ENCODE measurements at regions not wholly inside any gene's neighbourhood (a gene's known extent, or its start where the extent isn't known, plus 50 kb on each side); places are given as distances from the start of the nearest gene placed in this dataset.
"Not testable (repeated sequence)": the region's sequence is repeated elsewhere in the genome, so short reads cannot be mapped to it uniquely, and the experiment has no call there.

DNA sequence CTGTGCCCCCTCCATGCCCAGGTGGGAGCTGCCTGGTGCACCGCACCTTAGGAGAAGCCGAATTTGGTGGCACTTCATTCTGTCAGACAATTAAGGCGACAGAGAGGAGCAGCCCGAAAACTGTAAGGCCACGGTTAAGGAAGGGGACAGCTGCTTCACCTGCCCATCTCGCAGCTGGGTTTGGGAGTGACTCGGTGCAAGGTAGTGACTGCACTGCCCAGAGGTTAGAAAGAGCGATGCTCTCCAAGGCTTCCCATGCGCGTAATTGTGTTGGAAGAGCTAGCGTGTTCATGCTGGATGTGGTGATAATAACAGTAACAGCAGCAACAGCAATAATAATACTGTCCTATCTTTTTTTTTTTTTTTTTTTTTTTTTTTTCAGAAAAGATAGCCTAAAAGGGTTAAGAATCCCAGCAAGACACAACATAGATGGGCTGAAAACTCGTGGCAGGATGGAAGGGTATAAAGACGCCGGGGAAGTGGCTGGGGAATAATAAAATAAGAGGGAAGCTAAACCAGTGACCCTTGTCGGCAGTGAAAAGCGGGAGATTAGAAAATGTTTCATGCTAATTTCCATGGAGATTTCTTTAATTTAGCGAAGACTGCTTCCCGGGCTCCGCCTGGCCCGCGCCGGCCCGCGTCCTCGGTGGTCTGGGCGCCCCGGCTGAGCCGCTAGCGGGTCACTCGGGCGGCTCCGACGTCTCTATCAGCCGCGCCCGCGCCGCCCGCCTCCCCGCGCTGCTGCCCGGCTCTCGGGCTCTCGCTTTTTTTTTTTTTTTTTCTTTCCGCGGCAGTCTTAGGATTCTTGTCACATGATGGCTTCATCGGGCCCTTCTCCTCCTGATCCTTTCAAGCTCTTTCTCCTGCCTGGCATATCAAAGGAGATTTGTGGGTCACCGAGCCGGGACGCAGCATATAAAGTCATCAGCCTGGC, 617.1 kb downstream of the NR2F2 start:
- no peak for DNase-seq

DNA sequence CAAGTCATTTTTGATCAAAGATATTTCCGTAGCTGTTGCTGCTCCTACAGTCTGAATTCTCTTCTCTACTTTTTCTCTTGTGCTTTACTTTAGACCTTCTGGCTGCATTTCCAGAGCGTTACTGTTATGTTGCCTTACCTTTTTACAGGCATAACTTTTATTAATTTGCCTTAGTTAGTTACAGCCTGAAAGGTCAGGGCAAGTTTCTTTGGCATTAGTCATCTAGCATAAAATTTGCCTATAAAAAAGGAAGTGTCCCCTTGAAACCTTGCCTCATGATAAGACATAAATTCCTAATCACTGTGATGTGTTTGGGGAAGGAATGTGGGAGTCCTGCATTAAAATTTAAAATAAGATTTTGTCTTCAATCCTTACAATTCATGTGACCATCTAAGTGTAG, 618.5 kb downstream of the NR2F2 start:
- DNase-seq, result no peak

DNA sequence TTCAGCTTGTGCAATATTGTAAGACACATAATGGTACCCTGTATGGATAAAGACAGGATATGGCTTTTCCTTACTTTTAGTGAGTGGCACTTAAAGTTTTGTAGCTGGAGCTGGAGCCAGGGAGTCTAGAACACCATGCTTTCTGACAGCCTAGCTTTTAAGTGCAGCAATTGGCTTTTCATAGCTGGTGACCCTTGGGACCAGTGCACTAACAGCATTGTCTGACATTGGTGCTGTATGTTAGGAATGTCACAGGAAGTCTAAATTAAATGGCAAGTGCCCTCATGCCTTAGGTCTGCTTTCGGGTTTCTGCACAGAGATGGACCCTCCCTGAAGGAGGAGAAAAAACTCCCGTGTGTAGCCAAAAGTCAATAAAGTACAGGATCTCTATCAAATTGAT, 628.2 kb downstream of the NR2F2 start:
- DNase-seq, result no peak

DNA sequence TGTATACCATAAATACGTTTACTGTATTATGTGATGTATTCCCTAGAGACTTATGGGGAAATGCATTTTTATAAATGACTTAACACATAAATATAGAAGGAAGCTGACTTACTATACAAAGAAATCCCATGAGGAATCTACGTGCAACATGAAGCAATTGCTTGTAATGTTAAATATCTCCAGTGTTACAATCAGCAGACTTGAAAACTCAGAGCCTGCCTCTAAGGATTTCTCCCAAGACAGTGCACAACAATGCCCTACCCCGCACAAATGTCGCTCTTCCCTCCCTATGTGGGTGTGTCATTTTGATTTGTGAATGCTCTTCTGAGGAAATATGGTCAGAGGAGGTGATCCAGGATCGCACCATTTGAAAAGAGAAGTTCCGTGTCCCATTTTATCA, 629.0 kb downstream of the NR2F2 start:
- DNase-seq, result no peak

DNA sequence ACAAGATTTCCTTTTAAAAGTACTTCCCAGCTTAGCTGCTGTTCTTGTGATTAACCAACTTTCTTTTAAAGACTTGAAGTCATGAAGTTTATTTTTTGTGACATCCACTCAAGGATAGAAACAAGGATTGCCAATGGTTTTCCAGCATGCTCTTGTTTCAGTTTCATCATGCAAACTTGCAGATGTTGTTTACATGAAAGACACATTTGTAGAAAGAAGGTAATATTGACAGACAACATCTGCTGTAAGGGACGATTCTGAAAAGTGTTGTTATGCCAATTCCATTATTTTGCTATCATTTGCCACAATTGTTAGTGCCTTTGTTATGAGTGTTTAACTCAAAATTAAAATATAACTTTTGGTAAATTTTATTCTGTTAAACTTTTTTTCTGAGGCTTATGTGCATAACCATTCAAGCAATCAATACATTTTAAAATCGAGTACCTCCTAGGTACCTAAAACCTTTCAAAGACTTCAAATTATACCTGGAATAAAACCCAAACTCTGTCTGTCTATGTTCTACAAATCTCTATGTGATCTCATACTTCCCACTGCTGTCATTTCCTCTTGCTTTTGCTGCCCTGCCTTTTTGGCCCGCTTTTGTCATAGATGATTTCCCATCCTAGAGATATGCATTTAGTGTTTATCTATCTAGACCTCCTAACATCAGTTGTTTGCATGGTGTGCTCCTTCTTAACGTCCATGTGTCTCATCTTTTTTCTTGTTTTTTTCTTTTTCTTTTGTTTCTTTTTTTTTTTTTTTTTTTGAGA, 630.4 kb downstream of the NR2F2 start:
- no peak for DNase-seq

DNA sequence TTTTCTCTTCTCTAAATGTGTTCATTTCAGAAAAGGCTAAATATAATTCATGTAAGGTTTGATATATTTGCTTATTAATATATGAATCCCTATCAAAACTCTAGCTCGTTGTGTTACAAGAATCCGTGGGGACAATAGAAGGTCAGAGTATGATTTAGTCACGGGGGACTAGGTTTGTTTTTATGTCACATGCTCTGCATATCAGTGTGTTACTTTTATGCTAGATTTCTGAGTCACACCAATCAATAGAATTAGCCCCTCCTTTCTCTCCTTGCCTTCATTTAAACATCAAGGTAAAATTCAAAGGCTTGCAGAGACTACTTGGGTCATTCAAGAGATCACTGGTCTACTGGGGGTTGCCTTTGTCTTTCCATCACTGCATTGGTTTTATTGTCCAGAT, 636.1 kb downstream of the NR2F2 start:
- no peak for DNase-seq

DNA sequence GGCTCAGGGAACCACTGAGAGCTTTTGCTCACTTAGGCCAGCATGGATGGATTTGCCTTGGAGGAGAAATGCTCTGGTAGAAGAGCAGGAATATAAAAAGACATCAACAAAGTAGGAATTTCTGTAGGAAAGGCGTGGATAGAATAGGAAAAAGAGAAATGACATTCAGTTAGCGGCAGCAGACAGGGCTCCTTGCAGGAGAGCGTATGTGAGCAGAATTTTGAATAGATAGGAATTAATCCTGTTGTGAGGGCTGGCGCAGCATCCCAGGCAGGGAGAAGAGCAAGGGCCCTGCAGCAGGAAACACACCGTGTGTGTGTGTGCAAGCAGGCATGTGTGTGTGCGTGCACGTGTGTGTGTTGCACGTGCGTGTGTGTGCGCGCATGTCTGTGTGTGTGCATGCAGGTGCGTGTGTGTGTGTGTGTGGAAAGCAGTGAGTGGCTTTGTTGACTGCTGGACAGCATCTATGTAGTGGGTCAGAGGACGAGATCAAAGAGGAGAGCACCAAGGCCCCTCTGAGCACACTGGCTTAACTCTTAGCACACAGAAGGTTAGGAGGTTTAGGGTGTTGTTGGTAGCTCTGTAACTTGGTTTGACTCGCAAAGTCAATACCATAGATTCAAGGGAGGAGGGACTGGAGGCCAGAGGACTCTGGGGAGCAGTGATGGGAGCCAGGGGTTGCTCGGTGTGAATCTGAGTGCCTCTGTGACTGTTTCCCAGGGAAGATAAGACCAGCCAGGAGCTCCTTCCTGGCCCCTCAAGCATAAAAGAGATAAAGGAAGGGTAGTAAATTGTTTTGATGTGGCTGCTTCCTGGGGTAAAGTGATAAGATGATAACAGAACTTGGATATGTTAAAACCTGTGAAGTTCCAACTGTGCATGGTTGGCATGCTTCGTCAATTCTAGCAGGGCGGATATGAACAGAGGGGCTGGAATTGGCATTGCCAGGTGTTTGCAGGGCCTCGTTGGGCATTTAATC, 639.5 kb downstream of the NR2F2 start:
- DNase-seq, result no peak

DNA sequence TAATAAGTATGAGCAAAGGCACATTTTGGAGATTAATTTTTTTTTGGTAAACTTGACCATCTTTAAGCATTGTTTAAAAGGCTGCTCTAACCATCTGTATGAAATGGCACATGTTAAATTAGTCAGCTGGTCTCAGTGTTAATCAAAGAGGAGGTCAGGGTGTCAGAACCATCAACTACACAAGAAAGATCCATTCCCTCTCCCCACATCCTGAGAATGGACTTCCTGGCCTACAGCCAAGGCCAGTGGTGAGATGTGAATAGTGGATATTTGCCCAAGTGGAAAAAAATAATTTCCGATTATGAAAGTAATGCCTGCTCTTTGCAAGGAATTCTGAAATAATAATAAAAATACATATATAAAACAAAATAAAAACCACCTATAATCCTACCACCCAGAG, 641.7 kb downstream of the NR2F2 start:
- DNase-seq, result no peak

DNA sequence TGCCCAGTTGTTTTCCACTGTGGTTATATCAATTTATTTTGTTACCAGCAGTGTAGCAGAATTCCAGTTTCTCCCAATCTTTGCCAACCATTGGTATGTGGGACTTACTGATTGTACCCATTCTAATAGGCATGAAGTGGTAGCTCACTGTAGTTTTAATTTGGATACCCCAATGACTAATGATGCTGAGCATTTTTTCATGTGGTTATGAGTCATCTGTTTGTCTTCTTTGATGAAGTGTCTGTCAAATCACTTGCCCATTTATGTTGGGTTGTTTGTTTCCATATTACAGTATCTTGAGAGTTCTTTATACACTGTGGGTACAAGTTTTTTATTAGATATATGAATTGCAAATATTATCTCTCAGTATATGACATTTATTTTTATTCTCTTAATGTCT, 644.3 kb downstream of the NR2F2 start:
- DNase-seq, result no peak

DNA sequence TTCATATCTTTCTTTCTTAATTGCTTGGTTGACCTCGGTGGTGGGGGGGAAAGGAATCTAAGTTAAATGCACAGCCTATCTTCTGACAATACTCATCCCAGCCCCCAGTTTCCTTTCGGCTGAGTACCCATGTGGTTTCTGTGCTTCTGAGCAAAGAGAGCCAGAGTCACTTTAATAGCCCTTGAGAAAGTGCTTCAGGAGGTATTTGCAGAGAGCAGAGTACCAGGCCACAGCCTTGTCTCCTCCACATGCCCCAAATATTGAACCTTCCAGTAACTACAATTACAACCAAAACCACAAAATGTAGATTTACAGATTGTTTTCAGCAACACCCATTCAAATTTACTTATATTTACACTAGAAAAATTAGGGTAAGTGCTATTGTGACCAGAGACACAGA, 647.4 kb downstream of the NR2F2 start:
- no peak for DNase-seq

DNA sequence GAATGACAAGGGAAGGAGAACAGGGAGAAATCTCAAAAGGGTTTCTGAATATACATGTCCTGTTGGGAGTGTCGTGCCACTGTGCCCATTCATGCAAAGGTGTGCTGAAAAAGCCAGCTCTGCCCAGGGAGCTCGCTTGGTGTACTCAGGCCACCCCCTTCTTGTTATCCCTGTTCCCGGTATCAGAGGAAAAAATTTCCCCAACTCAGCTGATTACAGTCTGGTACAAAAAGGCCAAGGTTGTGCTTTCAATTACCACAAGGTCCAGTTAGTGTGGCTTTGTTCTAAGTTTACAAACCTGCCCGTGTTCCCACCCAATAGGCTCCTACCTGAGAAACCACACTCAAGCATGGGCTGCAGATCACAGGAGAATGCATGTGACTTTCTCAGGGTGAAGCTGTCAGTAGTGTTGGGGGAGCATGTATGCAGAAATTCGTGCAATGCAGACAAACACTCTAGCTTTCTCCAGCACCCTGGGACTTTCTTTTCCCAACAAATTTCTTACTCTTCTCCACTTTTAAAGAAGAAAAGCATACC, 648.5 kb downstream of the NR2F2 start:
- DNase-seq, result no peak

DNA sequence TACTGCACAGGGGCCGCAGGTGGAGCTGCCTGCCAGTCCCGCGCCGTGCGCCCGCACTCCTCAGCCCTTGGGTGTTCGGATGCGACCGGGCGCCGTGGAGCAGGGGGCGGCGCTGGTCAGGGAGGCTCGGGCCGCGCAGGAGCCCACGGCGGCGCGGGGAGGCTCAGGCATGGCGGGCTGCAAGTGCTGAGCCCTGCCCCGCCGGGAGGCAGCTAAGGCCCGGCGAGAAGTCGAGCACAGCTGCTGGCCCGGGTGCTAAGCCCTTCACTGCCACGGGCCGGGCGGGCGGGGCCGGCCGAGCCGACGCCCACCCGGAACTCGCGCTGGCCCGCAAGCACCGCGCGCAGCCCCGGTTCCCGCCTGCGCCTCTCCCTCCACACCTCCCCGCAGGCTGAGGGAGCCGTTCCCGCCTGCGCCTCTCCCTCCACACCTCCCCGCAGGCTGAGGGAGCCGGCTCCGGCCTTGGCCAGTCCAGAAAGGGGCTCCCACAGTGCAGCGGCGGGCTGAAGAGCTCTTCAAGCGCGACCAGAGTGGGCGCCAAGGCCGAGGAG, 653.7 kb downstream of the NR2F2 start:
- not testable (repeated sequence) for DNase-seq

DNA sequence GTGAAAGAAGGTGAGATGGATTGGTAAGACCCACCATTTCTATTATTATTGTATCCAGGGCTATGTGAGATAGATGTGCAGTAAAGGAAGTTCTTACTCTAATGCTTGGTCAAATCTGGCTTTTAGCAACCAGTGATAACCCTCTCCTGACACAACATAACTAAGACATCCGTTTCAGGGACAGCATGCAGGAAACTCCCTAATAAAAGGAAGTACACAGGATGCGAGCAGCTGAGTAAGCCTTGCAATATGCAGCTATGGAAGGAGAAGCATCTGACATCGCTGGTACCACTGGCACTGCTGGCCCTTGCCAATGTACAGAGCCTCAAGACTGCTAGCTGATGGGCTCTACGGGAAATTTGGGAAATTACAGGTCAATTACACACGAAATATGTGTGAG, 662.3 kb downstream of the NR2F2 start:
- DNase-seq, result no peak

DNA sequence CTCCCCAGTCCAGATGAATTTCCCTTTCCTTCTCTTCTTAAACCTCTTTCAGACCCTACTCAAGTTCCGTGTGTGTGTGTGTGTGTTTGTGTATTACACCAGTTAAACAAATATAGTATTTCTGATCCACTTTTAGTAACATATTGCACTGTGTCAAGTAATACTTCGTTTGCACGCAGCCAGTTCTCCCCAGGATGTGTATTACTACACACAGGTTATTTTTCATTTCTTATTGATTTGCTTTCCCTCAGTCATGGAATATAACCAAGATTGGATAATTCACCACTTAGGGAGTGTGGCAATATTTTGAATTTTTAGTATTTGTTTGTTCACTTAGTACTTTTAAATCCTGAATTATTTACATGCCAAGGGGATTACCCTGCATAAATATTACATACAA, 667.0 kb downstream of the NR2F2 start:
- DNase-seq, result no peak

DNA sequence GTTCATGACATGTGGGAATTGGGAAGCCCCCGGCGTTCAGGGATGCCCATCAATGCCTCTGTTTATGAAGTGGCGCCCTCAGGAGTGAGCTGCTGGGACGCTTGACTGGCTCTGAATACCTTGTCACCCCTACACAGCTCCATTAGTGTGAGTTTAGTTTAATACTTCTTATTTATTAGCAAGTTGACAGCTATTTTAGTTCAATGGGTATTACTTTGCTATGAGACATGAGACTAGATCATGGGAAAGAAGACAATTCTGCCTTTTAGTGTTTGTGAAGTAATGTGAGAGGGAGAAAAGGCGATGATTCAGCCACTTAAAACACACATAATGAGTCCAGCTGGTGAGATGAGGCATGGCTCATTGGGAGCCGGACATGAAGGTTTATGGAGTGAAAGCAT, 678.5 kb downstream of the NR2F2 start:
- DNase-seq, result no peak

DNA sequence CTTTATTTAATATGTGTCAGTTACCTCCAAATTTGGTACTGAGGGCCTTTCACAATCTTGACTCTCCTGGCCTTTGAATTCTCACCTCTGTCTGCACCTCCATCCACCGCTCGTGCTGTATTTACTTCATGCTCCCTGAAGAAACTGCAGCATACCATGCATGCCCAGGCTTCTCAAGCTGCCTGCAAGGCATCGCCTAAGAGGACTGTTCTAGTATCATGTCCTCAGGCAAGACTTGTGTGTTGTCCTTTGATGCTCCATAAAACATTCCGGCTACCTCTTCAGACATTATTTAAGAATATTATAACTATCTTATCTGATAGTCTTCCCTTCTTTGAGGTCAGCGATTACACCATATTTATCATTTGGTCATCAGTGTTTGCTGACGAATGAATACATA, 682.5 kb downstream of the NR2F2 start:
- no peak for DNase-seq

DNA sequence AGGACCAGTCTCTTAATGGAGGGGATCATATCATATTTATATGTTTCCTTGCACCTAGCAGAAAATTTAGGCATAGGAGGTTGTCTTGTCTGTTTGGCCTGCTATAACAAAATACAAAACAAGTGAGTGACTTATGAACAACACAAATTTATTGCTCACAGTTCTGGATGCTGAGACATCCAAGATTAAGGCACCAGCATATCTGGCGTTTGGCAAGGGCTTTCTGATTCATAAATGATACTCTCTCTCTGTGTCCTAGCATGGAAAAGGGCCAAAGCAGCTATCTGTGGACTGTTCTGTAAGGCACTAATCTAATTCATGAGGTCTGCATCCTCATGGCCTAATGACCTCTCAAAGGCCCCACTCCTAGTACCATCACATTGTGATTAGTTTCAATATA, 683.0 kb downstream of the NR2F2 start:
- DNase-seq, result no peak

DNA sequence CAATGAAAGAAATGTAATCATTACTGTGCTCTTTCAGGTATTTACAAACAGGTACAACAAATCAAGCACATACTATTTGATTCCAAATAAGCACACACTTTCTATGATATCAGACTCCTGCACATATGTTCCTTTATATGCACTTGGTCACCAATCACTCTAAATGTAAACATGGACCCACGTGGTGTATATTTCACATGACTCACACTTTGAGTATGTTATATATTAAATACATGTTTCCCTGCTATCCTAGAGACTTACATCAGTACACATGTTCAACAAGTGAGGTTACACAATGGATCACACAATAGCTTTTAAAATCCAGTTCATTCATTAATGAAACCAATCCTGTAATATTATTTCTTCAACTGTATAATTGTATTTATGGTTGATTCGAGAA, 683.5 kb downstream of the NR2F2 start:
- DNase-seq, result no peak

DNA sequence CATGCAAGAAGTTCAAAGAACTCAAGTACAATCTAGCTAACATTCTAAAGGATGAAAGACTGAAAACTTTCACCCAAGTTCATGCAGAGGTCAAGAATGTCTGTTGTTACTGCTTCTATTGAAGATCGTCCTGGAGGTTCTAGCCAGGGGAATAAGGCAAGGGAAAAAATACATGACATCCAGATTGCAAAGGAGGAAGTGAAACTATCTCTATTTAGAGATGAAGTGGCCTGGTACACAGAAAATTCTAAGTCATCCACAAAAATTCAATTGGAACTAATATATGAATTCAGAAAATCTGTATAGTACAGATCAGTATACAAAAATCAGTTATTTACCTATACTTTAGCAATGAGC, 693.0 kb downstream of the NR2F2 start:
- DNase-seq, result no peak

DNA sequence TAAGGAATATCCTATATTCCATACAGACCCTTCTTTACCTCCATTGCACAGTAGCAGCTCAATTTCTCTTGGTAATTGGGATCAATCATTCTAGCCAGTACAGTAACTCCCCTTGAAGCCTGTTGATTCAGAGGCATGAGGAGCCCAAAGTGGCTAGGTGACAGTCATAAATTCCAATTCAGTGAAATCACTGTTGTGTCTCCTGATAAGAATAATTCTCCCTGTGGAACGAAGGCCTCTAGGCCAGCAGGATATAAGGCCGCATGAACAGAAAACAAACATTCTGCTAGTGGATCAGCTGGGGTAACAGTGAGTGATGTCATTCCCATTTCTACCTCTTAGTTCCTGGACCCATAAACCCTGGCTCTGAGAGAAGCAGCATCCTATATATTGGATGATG, 696.3 kb downstream of the NR2F2 start:
- DNase-seq, result no peak

DNA sequence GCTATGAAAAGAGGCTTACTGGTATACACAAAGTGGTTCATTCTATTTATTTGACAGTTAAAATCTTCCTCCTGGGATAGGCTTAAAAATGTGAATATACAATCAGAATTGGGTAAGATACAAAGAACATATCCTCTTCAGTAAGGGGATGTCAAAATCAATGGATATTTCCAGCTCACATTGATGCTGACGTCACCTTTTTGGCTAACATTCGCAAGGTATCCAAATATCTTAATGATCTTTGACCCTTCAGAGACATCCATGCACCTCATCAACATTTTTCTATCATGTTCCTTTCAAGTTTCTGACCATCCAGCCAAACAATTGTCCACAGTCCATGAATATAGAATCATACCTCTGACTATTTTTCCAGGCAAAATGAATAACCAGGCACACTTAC, 697.3 kb downstream of the NR2F2 start:
- DNase-seq, result no peak

DNA sequence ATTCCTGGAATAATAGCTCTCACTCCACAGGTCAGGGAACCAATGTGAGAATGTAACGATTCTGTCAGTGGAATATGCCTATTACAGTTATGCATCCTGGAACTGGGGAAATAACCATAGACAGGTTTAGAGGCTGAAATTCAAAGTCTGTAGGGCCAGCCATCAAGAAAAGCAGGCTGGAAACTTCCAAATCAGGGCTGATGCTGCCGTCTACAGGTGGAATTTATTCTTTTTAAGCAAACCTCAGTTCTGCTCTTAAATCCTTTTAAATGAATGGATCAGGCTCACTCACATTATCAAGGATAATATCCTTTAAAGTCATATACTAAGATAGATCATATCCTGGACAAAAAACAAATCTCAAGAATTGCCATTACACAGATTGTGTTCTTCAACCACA, 699.8 kb downstream of the NR2F2 start:
- DNase-seq, result no peak

DNA sequence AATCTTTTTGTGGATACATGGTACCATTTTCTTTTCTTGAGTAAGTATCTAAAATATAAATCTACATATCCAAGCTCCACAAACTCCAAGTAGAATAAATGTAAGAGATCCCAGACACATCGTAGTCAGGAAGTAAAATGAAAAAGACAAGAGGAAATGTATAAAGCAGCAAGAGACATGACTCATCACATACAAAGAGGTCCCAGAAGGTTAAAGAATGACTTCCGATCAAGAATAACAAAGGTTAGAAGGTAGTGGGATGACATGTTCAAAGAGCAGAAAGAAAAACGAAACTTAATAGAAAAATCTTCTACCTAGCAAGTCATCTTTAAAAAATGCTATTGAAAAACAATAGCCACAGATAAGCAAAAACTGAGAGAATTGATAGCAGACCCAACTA, 705.8 kb downstream of the NR2F2 start:
- no peak for DNase-seq
